SK-MEL-5 (cell line): ENCODE measurements at regions not wholly inside any gene's neighbourhood (a gene's known extent, or its start where the extent isn't known, plus 50 kb on each side); places are given as distances from the start of the nearest gene placed in this dataset.

Source experiments
- DNase-seq: peaks from one replicate; pipeline ENCODE4 v3.0.0-alpha.2; 2016; ENCODE audit warnings: low read depth, low spot score
- in situ Hi-C: cut with HindIII; loops from 2 replicates; pipeline ENCODE4 v1.10.0; 2016; ENCODE audit warnings: low sequenced_read_pairs, high pct_unique_total_duplicates, low pct_unique_long_range_greater_than_20kb

DNA sequence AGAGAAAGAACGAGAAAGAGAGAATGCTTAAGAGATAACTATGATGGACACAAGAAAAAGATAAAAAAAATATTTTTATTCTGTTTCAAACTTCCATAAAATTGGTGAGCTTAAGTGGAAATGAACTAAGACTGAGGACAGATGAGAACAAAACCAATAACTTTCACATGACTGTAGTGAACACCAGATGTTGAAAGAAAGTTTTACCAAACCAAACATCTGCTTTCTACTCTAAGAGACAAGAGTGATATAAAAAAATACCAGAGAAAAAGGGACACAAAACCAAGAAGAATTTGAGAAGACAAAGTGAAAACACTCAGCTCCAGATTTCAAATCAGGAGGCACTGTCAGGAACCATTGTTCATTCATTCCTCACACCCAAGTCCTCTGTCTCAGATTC, 147.9 kb downstream of the IMPG2 start:
- no peak for DNase-seq
- in situ Hi-C loops = no loop called here

DNA sequence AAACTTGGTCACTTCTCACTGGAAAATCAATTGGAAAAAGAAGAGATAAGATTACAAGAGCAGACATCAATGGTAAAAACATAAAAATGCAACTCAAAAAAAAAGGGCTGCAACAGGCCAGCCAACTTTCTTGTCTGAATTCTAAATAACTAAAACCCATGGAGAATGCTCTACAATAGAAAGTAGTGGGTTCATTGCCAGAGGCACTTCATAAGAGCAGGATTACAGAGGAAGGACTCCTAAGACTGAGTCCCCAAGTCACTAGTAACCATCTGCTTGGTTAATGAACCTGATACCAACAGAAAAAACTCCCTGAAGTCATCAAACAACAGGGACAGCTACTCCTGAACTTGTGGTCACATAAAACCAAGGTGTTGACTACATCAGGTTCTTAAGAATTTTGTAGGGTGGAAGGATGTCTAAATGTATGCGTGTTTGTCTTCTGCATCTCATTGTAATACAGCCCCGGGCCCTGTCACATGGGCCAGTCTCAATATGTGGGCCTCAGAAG, 148.6 kb downstream of the IMPG2 start:
- in situ Hi-C loops = no loop called here
- no peak for DNase-seq

GRCh38 chr3:101170806-101171558, 149.4 kb downstream of the IMPG2 start:
- no peak for DNase-seq
- in situ Hi-C loops = no loop called here

- no peak for DNase-seq
Measured at GRCh38 chr3:101170062-101170771, 150.2 kb downstream of the IMPG2 start.

DNA sequence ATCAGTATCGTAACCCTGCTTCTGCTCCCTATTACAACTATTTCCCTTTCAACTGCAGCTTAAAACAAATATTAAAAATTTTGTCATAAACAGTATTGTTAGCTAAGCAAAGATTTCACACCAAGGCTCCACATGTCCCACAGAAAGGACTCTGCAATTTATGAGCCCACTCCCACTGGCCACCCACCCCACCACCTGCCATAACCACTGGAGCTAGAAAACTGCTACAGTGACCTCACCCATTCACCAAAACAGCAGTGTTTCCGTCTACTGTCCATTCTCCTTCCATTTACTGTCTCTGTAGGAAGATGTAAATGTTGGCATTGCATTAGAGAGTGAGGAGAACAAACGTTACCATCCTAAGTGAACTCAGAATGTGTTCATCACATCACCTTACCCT, 150.9 kb downstream of the IMPG2 start:
- DNase-seq = no peak
- in situ Hi-C loops = no loop called here

More at GRCh38 chr3:101170062-101170771, 150.2 kb downstream of the IMPG2 start:
- in situ Hi-C loops = no loop called here

GRCh38 chr3:101167376-101167775, 153.0 kb downstream of the IMPG2 start:
- in situ Hi-C loops = no loop called here
- DNase-seq = no peak

DNA sequence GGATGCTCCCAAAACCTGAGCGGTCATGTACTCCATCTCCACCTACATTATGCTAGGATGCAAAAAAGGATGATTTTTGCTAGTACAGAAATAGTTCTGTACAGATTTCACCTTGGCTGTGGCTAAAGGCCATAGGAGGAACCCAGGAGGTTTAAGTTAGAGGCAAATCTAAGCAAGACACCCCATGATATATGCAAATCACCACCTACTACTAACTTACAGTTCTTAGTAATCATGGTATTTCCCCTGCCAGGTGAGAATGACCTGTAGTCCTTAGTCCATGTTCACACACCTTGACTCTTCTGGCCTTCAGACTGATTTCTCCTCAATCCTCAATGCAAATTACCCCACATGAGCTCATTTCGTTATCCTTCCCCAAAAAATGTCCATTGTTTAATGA, 154.2 kb downstream of the IMPG2 start:
- in situ Hi-C loops = no loop called here
- DNase-seq = no peak

DNA sequence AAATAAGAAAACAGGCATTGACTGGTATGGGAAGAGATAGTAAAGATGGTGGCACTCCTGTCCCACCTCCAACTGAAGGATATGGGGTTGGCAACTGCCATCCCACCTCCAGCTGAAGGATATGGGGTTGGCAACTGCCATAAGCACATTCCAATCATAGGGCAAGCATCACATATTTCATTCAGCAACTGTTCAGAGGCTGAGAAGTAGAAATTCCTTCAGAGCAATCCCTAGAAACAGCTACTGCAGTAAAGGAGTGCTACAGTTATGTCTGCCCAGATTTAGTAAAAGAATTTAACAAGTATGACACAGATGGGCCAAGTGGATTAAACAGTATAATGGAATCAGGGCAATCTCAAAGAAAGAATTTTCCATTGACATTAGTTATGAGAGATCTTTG, 156.8 kb downstream of the IMPG2 start:
- no peak for DNase-seq
- in situ Hi-C loops = no loop called here

GRCh38 chr3:101159478-101159877, 160.9 kb downstream of the IMPG2 start:
- in situ Hi-C loops = no loop called here
- DNase-seq = no peak

DNA sequence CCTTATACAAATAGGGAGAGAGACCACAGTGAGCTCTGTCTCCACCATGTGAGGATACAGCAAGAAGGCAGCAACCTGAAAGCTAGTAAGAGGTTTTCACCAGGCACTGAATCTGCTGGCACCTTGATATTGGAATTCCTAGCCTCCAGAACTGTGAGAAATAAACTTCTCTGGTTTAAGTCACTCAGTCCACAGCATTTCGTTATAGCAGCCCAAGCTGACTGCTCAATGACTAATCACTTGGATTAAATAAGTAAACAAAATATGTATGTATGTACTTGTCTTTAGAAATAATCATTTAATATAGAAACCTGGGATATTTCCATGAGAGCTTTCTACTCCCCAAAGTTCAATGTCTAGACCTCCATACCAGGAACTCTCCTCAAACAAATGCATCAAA, 162.0 kb downstream of the IMPG2 start:
- no peak for DNase-seq

DNA sequence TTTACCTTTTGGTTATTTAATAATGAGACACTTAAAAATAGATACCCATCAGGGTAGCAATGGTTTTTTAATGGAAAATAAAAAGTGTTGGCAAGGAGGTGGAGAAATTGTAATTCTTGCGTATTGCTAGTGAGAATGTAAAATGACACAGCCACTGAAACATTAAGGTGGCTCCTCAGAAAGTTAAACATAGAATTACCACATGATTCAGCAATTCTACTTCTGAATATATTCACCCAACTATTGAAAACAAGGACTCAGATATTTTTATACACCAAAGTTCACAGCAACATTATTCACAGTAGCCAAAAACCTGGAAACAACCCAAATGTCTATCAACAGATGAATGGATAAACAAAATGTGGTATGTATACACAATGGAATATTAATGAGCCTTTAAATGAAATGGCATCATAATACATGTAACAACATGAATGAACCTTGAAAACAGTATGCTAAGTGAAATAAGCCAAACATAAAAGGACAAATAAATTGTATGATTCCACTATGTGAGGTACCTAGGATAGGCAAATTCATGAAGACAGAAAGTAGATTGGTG, 163.5 kb downstream of the IMPG2 start:
- in situ Hi-C loops = no loop called here

More for the DNA sequence above, 162.0 kb downstream of the IMPG2 start:
- in situ Hi-C loops = no loop called here

DNA sequence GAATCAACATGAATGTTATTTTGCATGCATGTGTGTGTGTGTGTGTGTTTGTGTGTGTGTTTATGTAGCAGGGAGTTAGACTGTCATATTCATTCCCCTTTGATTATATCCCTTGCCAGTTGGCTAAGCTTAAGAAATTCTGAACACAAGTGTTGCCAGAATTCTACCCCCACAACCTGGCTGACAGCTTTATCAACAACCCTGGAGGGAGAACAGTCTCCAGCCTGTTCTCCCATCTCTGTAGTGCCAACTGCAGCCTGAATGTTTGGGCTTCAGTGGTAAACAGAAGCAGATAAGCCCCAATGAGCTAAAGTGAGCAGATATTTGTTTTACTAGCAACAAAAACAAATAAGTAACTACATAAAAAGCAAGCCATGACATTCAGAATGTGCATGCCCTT, 162.6 kb upstream of the ABI3BP start:
- in situ Hi-C loops = no loop called here
- no peak for DNase-seq

More for the DNA sequence above, 163.5 kb downstream of the IMPG2 start:
- no peak for DNase-seq

DNA sequence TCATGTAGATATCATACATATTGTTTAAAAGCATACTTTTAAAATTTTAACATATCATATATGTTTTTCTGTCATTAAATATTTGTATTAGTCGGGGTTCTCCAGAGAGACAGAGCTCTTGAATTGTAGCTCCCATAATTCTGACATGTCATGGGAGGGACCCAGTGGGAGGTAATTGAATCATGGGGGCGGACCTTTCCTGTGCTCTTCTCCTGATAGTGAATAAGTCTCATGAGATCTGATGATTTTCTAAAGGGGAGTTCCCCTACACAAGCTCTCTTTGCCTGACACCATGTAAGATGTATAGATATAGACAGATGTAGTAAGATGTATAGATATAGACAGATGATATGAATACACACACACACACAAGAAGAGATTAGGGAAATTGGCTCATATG, 161.2 kb upstream of the ABI3BP start:
- DNase-seq = no peak
- in situ Hi-C loops = no loop called here

- in situ Hi-C loops = no loop called here
Measured at GRCh38 chr3:101151286-101151913, 158.2 kb upstream of the ABI3BP start.

DNA sequence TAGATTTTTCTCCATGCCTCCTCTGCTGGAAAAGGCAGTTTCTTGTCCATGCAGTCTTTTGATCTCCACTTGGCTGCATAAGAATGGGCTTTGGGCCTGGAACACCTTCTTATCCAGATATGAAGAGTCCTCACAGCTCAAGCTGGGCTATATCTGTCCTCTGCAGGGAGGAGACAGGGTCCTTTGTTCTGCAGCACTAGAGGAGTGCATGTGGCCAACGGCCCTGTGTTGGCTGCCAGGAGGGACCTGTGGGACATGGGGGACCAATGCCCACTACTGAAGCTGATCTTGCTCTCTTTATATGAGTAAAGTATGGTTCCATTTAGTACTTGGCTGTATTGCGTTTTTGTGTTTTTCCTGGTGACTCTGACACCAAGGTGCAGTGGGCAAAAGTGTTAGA, 157.3 kb upstream of the ABI3BP start:
- in situ Hi-C loops = no loop called here
- DNase-seq = no peak

More at GRCh38 chr3:101151286-101151913, 158.2 kb upstream of the ABI3BP start:
- no peak for DNase-seq

DNA sequence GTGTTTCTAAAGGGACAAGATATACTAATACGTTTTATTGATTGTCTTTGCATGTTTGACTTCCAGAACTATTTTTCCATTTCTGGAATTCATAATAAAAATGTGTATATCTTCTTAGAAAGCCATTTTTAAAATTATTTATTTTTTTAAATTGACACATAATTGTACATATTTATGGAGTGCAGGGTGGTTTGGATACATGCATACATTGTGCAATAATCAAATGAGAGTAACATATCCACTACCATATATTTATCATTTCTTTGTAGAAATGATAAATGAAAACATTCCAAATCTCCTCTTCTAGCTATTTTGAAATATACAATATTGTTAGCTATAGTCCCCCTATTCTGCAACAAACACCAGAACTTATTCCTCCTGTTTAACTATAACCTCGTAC, 156.5 kb upstream of the ABI3BP start:
- DNase-seq = no peak
- in situ Hi-C loops = no loop called here

DNA sequence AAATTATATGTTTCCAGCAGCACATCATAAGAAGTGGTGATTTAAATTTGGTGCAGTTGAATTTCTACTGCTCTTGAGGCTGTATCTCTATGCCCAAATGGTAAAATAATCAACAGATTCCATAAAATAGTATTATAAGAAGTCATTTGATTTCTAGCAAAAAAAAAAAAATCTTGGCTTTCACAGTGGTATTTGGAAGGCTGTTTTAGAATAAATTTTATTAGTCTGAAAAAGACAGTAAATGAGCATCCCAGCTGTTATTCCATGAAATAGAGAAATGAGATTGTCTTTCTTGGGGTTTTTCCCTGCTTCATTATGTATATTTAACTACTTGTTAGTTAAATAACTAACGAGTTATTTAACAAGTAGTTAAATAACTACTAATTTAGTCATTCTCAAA, 156.0 kb upstream of the ABI3BP start:
- in situ Hi-C loops = no loop called here
- DNase-seq = no peak

GRCh38 chr3:101148001-101148400, 154.8 kb upstream of the ABI3BP start:
- no peak for DNase-seq
- in situ Hi-C loops = no loop called here
